IPS-11a (cell line): ENCODE measurements at regions not wholly inside any gene's neighbourhood (a gene's known extent, or its start where the extent isn't known, plus 50 kb on each side); places are given as distances from the start of the nearest gene placed in this dataset.

Experiments
- H3K4me3 ChIP-seq: one replicate; pipeline ENCODE4 v1.5.1; 2013; ENCODE audit warnings: low read depth, low read length, control low read depth

- no peak overlapping the region for H3K4me3 ChIP-seq
These were observed 960.9 kb upstream of the FAT3 start for GRCh38 chr11:91263496-91264365.

GRCh38 chr11:91261513-91261912 lies 963.1 kb upstream of the FAT3 start:
- no peak overlapping the region for H3K4me3 ChIP-seq

GRCh38 chr11:91258876-91259275 lies 965.7 kb upstream of the FAT3 start:
- no peak overlapping the region for H3K4me3 ChIP-seq

DNA sequence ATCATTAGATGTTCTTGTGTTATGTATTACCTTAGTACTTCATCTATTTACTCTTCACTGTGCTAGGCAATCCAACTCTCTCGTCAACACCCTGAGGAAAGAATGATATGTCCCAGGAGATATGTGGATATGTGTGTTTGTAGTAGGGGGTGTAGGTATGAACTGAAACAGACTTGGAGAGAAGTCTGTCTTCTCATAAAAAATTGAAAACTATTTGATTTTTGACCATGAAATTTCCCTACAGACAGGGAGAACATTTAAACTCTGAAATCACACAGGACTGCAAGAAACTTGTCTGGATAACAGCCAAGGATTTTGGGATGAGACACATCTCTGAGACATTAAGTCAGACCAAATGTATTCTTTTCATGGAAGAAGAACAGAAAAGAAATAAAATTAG lies 967.0 kb upstream of the FAT3 start:
- H3K4me3 ChIP-seq: no peak overlapping the region

DNA sequence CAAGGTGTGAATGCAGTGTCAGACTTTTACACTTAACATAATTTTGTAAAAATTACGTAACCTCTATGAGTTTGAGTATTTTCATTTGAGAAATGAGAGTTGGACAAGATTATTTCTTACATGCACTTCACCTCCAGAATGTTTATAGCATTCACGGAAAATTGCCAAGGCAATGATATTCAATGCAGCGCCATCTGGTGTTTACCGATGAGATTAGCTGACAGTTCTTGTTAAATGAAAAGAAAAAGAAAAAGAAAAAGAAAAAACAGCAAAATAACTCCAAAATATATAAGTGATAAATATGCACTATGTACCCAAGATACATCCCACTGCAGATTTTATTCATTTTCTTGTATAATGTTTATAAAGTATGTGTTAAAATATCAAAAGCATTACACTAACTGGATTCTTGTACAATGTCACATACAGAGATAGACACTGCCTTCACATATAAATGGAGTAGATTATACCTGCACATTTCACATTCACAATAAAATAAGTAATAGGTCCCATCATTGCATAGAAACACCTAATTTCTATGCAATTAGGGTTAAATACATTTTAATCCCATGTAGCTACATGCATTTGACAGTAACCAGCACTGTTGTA lies 976.3 kb upstream of the FAT3 start:
- no peak overlapping the region for H3K4me3 ChIP-seq

DNA sequence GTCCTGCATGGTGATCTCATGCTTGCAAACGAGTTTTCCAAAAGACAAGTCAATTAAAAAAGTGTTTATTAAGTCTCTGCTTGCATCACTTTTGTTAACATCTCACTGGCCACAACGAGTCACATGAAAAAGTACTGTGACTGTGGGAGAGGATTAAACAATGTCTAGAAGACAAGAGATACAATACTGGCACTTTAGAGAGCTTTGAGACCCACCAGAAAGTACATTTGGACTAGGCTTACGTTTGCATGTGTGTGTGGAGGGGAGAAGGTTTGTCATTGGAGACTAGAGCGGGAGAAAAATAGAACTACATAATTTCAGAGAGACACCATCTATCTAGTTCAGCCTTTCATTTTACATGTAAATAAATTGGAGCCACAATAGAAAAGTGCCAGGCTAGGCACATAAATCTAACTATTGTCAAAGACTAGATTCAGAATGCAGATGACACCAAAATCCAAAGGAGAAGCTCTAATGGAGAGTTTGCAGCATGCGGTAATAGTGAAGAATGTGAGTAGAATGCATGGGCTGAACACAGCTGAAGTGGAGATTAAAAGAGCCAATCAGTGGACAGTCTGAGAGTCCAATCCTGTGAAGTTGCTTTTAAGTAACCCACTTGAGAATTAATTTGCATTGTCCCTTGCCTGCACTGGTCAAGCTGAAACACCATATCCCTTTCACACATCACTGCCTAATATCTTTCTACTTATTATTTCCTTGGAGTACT lies 977.4 kb upstream of the FAT3 start:
- no peak overlapping the region for H3K4me3 ChIP-seq

- no peak overlapping the region for H3K4me3 ChIP-seq
These were observed 979.7 kb upstream of the FAT3 start for GRCh38 chr11:91244912-91245311.

GRCh38 chr11:91243630-91244029 lies 981.0 kb upstream of the FAT3 start:
- H3K4me3 ChIP-seq: no peak overlapping the region

DNA sequence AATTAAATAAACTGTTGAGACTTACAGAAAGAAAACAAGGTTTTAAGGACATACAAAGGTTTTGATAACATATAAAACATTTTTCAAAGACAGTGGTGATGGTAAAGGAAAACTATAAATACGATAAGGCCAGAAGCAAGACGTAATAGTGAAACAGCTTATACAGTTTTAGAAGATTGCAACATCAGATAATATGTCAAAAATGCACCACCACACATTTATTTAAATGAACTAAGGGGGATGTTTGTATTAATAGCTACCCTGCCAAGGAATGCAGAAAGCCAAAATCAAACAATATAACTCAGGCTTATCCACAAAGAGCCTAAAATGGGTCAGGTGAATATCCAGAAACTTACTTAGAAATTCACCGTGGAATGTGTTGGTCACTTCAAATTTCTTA lies 981.6 kb upstream of the FAT3 start:
- H3K4me3 ChIP-seq: no peak overlapping the region

DNA sequence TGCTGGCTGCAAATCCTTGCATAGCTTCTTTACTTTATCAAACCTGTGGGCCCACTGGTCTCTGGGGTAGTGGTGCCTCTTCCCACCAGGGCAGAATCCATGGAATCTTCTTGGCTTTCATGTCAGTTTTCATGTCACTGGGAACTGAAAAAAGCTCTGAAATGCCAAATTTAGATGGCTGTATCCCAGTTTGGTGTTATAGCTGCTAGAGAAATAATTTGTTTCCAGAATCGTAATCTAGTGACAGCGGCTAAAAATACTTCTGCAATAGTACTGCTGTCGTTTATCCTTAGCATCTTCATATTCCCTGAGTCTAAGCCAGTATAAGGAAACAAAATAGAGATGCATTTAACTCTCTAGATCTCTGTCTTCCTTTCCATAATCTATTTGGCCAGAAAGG lies 983.4 kb upstream of the FAT3 start:
- no peak overlapping the region for H3K4me3 ChIP-seq

DNA sequence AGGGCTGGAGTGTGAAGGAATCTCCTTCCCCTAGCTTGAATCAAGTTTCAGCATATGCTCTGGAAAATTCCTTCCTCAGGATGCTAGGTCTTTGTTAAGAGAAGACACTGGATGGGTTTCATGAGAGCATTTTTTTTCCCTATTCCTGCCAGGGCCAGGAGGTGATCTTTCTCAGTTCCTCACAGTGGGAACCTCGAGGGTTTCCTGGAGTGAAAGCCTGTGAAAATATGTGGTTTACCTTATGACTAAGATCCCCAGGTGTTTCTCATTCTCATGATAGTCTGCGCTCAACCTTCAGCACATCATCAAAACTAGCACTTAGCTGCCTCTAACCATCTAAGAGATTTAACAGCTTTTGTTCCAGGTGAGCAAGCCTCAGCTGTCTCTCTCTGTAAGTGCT lies 985.3 kb upstream of the FAT3 start:
- no peak overlapping the region for H3K4me3 ChIP-seq

GRCh38 chr11:91231226-91231625 lies 993.4 kb upstream of the FAT3 start:
- no peak overlapping the region for H3K4me3 ChIP-seq

- H3K4me3 ChIP-seq: no peak overlapping the region
These were observed 994.0 kb upstream of the FAT3 start for GRCh38 chr11:91230647-91231046.

- no peak overlapping the region for H3K4me3 ChIP-seq
These were observed 1000.0 kb upstream of the CHORDC1 start for GRCh38 chr11:91222830-91223229.

- H3K4me3 ChIP-seq: no peak overlapping the region
These were observed 997.8 kb upstream of the CHORDC1 start for GRCh38 chr11:91220476-91221202.

GRCh38 chr11:91219535-91219934 lies 996.7 kb upstream of the CHORDC1 start:
- no peak overlapping the region for H3K4me3 ChIP-seq

DNA sequence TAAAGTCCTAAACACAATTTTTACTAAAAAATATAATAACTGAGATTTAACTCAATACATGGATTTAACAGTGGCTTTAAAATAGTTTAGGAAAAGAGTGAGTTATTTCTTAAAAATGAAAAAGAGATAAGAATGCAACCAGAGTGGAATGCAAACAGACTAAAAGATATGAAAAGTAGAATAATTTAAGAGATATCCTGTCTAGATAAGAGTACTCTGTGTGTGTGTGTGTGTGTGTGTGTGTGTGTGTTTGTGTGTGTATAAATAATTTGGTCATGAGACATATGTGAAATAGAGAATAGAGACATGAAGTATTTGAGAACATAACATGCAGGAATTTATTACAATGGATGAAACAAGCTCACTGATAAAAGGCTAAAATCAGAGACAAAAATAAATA lies 986.9 kb upstream of the CHORDC1 start:
- no peak overlapping the region for H3K4me3 ChIP-seq

- no peak overlapping the region for H3K4me3 ChIP-seq
These were observed 986.5 kb upstream of the CHORDC1 start for GRCh38 chr11:91209306-91209705.

GRCh38 chr11:91199866-91200265 lies 977.0 kb upstream of the CHORDC1 start:
- no peak overlapping the region for H3K4me3 ChIP-seq

- H3K4me3 ChIP-seq: no peak overlapping the region
These were observed 971.7 kb upstream of the CHORDC1 start for GRCh38 chr11:91194546-91194945.

GRCh38 chr11:91188484-91188883 lies 965.6 kb upstream of the CHORDC1 start:
- no peak overlapping the region for H3K4me3 ChIP-seq
